GM18499 (cell line): ENCODE measurements at regions not wholly inside any gene's neighbourhood (a gene's known extent, or its start where the extent isn't known, plus 50 kb on each side); places are given as distances from the start of the nearest gene placed in this dataset.

Experiments used
- ATAC-seq: cut with Tn5 transposase; IDR thresholded peaks from one replicate; pipeline ENCODE4 v1.9.1; 2021; ENCODE audit warnings: moderate number of reproducible peaks; ENCODE audit not compliant: insufficient read depth, unreplicated experiment

DNA sequence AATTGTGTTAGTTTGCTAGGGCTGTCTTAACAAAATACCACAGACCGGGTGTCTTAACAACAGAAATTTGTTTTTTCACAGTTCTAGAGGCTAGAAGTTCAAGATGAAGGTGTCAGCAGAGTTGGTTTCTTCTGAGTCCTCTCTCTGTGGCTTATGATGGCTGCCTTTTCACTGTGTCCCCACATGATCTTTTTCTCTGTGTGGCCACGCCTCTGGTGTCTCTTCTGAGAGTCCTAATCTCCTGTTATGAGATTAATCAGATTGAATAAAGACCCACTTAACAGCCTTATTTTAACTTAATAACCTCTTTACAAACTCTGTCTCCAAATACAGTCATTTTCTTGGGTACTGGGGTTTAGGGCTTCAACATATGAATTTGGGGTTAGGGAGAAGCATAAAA is 561.1 kb downstream of the NR2F1-AS1 start:
- no peak for ATAC-seq

DNA sequence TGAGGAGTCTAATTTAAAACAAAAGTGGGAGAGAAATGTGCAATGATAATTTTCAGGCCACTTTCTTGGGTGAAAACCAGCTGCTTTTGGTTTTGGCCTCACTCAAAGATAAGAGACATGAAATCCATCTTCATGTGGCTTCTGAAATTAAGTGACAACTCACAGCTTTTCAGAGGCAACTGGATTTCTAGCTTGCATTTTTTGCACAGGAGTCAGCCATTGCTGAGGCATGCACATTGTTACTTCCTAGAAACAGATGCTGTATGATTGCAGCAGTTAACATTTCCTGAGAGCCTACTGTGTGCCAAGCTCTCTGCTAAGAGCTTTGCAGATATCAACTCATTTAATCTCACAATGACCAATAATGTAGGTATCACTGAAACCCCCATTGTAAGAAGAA is 562.6 kb downstream of the NR2F1-AS1 start:
- ATAC-seq: no peak

DNA sequence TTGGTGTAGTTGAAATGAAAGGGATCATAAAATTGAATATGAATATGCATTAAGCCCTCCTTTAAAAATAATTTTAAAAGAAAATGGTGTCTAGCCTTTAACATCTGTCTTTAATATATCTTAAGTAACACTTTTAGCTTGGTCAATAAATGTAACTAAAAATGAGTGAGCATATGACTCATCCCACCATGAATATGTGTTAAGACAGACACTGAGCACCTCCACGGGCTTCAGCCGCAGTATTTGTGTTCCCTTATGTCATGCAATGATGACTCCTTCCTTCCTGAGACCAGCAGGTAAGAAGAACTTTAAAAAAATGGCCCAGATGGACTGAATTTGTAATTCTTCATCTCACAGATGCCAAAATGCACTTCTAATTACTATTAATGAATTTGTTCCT is 563.2 kb downstream of the NR2F1-AS1 start:
- ATAC-seq: no peak

DNA sequence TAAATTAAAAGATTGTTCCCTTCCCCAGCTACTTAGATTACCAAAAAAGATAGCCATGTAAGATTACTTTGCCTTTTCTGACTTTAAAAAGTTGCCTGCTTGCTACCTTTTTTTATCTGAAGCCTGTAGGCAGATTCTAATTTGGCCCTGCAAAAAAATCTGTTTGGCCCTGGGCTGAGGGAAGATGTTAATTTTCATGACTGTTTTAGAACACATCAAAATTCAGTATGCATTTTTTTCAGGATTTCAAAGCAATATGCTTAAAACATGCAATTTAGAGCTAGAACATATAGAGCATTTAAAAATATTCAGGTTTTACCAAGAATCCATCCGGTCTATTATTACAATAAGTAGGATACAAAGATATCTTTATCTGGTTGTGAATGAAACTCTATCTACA is 563.6 kb downstream of the NR2F1-AS1 start:
- no peak for ATAC-seq

DNA sequence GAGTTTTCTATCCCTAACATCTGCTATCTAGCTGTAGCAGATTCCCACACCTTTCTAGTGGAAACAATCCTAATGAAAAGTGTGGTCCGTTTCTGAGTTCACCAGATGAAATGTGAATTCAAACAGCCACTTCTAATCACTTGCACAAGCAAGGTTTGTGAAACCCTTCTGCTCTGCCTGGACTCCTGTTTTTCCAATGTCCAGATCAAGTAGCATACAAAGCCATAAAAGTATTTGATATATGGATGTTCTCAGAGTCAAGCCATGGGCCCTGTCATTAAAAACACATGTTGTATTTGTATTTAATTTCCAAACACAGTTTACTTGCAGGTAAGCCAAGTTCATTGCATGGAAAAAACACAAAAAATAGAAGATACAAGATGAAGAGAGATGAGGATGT is 570.4 kb downstream of the NR2F1-AS1 start:
- no peak for ATAC-seq

DNA sequence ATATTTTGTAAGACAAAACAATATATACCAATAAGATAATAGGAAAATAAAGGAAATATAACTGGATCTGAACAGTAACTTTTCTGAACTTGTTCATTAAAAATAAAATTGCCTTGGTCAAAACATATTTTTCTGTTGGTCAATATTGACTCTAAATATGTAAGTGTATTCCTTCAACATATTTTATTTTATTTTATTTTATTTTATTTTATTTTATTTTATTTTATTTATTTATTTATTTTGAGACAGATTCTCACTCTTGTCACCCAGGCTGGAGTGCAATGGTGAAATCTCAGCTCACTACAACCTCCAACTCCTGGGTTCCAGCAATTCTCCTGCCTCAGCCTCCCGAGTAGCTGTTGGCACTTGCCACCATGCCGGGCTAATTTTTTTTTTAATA is 571.0 kb downstream of the NR2F1-AS1 start:
- ATAC-seq: no peak

DNA sequence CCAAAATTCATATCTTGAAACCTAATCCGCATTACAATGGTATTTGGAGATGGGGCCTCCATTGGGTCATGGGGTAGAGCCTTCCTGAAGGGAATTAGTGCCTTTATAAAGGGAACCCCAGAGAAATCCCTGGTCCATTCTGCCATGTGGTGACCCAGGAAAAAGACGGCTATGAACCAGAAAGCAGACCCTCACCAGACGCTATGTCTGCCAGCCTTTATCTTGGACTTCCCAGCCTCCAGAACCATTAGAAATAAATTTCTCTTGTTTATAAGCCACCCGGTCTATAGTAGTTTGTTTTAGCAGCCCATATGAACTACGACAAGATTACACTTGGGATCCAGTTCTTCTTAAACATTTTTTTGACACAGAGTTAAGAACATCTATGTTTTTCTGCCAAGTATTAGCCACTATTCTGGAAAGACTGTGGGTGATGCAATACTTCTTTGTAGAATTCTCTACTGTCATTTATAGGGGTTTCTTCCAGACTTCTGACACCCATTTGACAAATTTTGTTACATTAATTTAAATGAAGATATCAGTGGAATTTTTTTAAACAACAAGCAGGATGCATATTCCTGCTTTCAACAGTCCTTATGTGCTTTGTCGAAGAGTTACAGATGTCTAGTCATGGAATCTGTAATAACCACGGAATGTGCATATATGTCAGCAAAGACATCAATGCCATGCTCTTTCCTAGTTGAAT is 572.4 kb downstream of the NR2F1-AS1 start:
- no peak for ATAC-seq

DNA sequence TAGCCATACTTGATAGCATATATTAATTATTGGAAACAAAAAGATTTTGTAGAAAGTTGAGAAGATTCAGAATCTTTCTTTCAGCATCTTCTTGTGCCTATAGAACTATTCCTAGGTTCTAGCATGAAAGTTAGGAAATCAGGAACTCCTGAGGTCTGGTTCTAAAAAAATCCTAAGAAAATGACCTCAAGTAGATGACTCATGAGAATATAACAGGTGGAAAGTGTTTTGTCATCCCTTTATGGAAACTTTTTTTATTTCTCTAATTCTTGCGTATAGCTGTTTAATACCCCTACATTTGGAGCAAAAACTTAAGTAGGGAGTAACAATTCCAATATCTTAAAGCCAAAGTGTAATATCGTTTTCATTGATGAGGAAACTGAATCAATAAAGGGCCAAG is 574.1 kb downstream of the NR2F1-AS1 start:
- ATAC-seq: no peak

DNA sequence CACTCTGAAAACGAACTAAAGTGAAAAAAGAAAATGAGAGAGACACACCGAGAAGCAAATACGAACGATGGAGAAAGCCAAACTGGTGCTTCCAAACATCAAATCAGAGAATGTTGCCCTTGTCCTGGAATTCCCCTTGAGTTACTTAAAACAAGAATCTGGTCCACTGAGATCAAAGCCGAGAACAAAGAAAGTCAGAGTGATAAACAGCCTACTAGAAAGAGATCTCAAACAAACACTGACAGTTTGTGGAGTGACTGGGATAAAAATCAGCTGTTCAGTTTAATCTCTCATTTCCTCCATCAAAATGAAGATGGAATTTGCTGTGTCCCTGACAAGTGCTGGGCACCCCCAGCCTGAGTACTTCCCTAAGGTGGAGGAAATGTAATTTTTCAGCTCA is 582.6 kb downstream of the NR2F1-AS1 start:
- ATAC-seq: no peak

DNA sequence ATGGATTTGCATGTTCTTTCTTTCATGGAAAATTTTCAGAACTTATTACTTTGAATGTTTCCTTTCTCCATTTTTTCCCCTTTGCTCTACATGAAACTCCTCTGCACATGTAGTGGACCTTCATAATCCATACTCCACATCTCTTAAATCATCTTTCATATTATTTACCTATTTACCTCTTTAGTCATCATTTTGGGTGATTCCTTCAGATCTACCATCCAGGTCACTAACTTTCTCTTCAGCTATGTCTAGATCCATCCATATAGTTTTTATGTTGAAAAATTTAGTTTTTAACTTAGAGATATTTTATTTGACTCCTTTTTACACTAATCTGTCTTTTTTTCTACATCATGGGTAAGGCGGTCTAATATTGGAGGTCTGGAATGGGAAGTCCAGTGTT is 586.6 kb downstream of the NR2F1-AS1 start:
- no peak for ATAC-seq

DNA sequence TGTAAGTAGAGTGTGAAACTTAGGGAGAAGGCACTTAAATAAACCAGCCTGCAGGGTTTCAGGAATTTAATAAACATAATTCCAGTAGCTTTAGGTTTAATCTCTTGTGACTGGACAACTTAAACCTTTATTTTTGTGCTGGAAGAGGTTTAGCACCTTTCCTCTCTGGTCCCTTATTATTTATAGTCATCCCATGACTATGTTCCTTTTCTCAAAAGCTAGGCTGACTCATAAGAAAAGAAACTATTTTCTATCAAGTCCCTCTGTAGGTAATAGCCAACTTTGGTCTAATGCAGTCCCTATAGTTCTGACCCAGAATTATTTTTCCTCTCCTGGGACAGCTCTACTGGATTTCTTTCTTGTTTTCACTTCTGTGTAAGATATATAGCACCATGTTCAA is 588.9 kb downstream of the NR2F1-AS1 start:
- ATAC-seq: no peak

DNA sequence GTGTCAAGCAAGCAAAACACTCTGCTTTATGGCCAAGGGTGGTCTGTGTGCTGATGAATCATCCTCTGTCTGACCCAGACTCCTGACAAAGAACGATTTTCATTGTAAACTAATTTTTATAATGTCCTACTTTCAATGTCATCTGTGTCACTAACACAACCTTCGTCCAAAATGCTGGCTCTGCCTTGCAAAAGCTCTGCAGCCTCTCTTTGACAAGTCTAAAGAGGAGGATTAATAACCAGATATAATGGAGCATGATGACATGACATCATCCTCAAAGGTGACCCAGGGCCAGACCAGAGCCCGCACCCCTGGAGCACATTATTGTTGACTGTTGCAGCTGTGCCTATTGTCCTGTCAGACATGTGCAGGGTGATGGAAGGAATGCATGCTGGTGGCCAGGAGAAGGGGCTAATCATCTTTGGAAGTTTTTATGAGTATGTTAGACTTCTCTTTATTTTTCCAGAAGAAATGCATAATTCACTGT is 589.4 kb downstream of the NR2F1-AS1 start:
- ATAC-seq: no peak

DNA sequence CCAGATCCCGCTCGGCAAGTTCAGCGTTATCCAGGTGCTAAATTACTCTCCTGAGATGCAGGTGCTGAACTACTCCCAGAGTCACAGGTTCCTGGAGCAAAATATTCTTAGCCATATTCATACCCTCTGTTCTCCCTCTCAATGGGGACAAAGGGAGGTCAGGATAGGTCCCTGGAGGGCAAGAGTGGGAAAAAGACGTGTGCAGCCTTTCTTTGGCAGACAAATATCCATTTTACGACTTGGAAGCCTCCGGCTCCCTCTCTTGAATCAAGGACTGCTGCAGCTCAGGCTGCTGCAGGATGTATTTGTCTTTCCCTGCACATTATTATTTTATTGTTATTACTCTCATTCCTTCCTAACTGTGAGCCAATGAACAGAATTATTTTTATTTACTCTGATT is 590.2 kb downstream of the NR2F1-AS1 start:
- no peak for ATAC-seq

DNA sequence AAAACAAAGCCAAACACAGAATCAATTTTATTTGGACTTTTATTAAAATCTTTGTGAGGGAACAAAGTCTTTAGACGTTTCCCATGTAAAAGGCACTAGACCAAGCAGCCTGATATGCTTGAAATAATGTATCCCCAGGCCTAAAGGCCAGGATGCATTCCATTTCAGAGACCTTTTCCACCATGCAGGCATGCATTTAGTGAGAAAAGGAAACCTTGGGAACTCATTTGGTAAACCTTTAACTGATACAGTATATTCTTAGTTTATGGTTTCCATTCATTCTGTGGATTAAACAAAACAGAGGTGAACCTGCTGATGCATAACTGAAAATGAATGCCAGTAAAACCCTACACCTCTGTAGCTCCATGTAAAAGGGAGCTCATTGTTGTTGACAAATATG is 600.0 kb downstream of the NR2F1-AS1 start:
- no peak for ATAC-seq

DNA sequence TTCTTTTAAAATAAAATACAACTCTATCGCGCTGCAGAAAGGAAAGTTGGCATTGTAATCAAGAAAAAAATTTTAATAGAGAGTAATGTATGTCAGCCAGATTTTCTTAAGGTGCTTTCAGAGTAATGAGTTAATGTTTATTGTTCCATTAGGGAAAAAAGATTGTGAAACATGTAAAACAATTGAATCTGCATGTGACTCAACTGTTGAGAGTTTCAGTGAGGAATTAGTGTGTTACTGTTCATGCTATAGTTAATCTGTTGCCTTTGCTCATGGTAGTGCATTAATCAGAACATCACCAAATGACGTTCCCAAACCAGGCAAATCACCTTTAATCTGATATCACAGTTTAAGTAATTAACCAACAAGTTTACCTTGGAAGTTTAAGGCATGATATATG is 600.5 kb downstream of the NR2F1-AS1 start:
- no peak for ATAC-seq

DNA sequence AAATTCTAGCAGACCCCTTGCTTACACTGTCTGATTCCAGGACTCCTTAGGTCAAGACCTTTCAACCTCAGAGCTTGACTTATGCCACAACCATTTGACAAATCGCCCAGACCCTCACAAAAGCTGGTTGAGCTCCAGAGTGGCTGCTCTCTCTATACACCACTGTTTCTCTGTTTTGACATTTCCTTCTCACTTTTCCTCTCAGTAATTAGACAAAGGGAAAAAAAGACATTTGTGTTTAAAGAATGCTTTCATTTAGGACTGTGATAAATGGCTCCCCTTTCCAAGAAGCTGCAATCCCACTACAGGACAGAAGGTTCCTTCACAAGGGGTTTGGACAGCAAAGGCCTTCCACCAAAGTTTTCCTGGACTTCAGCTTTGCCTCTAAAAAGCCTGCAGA is 601.3 kb downstream of the NR2F1-AS1 start:
- ATAC-seq: no peak

DNA sequence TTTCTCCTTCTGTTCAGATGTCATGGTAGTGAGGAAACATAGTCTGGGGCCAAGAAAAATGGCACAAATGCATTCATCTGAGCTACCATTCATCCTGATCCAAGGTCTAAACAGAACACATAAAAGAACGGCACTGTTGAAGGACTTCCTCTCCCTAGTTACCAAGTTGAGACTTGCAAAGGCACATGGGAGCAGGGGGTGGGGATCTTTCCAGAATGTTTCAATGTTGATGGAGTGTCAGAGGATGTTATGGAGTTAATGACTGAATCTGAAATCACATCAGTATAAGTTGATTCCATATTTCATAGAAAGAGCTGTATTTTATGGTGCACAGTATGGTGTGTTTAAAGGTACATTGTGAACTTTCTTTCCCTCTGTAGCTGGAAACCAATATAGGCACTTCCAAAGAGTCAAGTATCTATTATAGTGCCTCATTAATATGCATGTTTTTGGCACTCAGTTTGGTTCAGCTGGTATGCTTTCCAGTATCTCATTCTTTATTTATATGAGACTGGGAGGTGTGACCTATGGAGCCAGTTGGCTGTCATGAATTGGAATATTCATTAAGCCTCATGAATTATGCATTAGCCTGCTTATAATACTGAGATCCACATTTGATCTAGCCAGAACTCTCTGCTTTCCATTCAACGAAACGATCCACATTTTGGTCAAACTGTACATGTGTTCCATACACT is 603.0 kb downstream of the NR2F1-AS1 start:
- ATAC-seq: no peak

DNA sequence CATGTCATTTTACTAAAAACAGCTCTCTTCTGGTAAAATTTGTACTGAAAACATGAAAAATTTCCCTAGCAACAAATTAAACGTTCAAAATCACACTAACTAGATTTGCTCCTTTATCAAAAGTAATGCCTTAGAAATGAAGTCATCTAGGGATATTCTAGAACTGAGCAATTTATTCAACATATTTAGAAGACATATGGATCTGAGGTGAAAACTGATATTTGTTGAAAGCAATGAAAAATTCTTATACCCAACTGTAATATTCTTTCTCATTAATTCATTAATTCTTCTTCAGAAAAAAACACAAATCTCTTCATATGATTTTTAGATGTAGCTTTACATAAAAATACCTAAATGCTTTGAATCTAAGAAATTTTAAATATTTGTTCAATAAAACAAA is 604.9 kb downstream of the NR2F1-AS1 start:
- ATAC-seq: no peak

DNA sequence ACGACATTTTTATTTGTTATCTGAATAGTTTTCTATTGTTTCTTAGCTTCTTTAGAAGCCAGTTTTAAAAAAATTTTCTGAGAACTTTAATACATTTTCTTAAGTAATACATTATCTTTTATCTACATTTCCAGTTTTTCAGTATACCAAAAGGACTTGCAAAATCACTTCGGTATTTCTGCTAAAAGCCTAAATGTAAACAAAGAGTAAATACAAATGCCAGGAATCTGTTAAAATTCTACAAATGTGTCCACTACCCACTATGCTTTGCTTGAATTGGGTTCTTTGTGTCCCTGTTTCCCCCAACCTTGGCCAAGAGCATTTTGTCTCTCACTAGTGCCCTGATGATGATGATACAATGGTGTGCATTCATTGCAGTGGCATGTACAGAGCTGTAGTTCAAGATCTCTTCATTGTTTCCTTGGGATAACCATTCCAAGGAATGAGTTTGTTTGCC is 611.2 kb downstream of the NR2F1-AS1 start:
- ATAC-seq: no peak

DNA sequence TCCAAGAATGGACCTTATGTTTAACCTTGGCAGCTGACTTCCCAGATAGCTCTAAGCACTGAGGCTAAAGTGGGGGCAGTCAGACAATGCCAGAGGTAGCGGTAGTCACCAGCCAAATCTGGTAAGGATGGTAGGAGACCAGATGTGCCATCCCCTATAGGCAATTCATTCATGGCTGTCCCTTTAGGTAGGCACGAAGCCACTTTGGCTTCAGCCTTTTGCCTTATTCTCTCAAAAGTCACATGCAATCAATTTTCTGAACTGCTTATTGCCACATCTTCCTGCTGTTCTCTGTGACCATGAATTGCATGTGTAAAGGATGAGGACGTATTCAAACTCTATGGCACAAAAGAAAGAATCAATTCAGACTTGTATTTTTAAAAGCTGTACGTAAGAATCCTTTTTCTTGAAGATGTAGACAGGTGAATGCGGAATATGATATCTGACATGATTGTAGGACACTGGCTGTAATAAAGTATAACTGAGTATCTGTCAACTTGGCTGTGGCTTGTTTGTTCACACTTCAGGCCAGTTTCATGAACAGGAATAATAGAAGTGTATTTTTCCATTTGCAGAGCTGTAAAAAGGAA is 611.7 kb downstream of the NR2F1-AS1 start:
- no peak for ATAC-seq

DNA sequence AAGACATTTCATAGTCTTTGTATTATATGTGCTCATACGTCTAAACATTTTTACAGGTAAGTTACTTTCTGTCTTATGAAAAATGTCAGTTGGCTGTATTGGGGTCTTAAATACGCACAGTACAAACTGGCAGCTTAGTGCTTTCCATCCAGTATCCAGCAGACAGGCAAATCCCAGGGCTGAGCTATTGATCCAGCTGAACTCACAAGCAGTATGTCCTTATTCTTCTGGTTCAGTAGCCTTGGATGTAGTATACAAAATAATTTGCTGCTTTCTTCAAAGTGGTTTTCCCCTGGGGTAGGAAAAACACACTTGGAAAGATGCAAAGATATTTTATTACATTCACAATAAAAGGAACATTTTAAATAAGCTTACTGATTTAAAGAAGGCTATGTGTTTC is 617.2 kb downstream of the NR2F1-AS1 start:
- ATAC-seq: no peak

DNA sequence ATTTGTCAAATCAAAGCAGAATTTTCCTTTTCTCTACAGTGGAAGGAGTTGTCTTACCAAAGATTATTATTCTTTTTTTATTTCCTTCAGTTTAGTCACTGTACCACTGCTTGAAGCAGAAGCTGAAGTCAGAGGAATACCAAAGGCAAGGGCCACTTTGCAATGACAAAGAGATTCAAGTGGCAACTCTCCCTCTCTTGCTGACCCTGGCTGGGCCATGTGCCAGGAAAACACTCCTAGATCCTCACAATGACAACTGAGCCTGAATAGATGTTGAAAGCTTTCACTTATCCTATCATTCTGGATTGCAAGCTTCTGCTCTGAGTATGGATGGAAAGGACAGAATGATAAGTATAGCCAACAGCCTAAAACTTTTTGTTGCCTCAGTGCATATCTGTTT is 618.3 kb downstream of the NR2F1-AS1 start:
- no peak for ATAC-seq
